ENCODE measurements at regions not wholly inside any gene's neighbourhood (a gene's known extent, or its start where the extent isn't known, plus 50 kb on each side); places are given as distances from the start of the nearest gene placed in this dataset.

- DNase-seq: no peak
- no peaks in the 10 kb centered on the region for H3K9me3 ChIP-seq
- TF ChIP-seq, protein P1, sequence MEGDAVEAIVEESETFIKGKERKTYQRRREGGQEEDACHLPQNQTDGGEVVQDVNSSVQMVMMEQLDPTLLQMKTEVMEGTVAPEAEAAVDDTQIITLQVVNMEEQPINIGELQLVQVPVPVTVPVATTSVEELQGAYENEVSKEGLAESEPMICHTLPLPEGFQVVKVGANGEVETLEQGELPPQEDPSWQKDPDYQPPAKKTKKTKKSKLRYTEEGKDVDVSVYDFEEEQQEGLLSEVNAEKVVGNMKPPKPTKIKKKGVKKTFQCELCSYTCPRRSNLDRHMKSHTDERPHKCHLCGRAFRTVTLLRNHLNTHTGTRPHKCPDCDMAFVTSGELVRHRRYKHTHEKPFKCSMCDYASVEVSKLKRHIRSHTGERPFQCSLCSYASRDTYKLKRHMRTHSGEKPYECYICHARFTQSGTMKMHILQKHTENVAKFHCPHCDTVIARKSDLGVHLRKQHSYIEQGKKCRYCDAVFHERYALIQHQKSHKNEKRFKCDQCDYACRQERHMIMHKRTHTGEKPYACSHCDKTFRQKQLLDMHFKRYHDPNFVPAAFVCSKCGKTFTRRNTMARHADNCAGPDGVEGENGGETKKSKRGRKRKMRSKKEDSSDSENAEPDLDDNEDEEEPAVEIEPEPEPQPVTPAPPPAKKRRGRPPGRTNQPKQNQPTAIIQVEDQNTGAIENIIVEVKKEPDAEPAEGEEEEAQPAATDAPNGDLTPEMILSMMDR (IDR thresholded peaks at IDR 0.05 in 4 of 5, conservative IDR thresholded peaks at IDR 0.05 in 1 of 5): no peak
- TF ChIP-seq POLR2A (IDR thresholded peaks at IDR 0.05): no peak
- intact Hi-C loops (cut with DNase I; ENCODE audit: low total_unique reads): no loop called here
- no peaks in the 10 kb centered on the region for H3K36me3 ChIP-seq
- peaks cover 6 to 9% of the 10 kb centered on the region in 2 donors for H3K4me1 ChIP-seq
- no peak for ATAC-seq
- H3K27ac ChIP-seq: no peak overlapping the region
- no peak overlapping the region for H3K4me3 ChIP-seq
- in situ Hi-C loops (cut with MboI; ENCODE audit: low sequenced_read_pairs in 4 of 4): no loop called here
- no peaks in the 10 kb centered on the region for H3K27me3 ChIP-seq
These were observed 95.0 kb downstream of the DUSP6 start for GRCh38 chr12:89257340-89257739.

- intact Hi-C loops (cut with DNase I; ENCODE audit: low total_unique reads): no loop called here
- no peak for TF ChIP-seq POLR2A (IDR thresholded peaks at IDR 0.05)
- TF ChIP-seq, protein P1 (IDR thresholded peaks at IDR 0.05 in 4 of 5, conservative IDR thresholded peaks at IDR 0.05 in 1 of 5): no peak
- H3K27ac ChIP-seq: no peak overlapping the region
- no peaks in the 10 kb centered on the region for H3K9me3 ChIP-seq
- in situ Hi-C loops (cut with MboI; ENCODE audit: low sequenced_read_pairs in 4 of 4): no loop called here
- no peak for DNase-seq
- H3K4me3 ChIP-seq: no peak overlapping the region
- H3K36me3 ChIP-seq: no peaks in the 10 kb centered on the region
- H3K4me1 ChIP-seq: no peaks in the 10 kb centered on the region
- no peak for ATAC-seq
- H3K27me3 ChIP-seq: no peaks in the 10 kb centered on the region
These were observed 96.2 kb downstream of the DUSP6 start for GRCh38 chr12:89256060-89256459.

- Histone ChIP-seq H3K4me3 (no peak overlapping the region), H3K9me3 (no peaks in the 10 kb centered on the region), H3K36me3 (no peaks in the 10 kb centered on the region), H3K4me1 (peaks cover 0 to 6% of the 10 kb centered on the region in 2 donors), H3K27me3 (no peaks in the 10 kb centered on the region), H3K27ac (no peak overlapping the region)
- DNase-seq (no peak), ATAC-seq (no peak)
- in situ Hi-C loops (cut with MboI; ENCODE audit: low sequenced_read_pairs in 4 of 4) (no loop called here), intact Hi-C loops (cut with DNase I; ENCODE audit: low total_unique reads) (no loop called here)
- TF ChIP-seq, protein P1 (IDR thresholded peaks at IDR 0.05 in 4 of 5, conservative IDR thresholded peaks at IDR 0.05 in 1 of 5): no peak
- TF ChIP-seq POLR2A (IDR thresholded peaks at IDR 0.05): no peak
These were observed 98.8 kb downstream of the DUSP6 start for GRCh38 chr12:89253488-89253887.

GRCh38 chr12:89252284-89252683, 100.0 kb downstream of the DUSP6 start:
- TF ChIP-seq POLR2A (IDR thresholded peaks at IDR 0.05): no peak
- TF ChIP-seq, protein P1 (IDR thresholded peaks at IDR 0.05 in 4 of 5, conservative IDR thresholded peaks at IDR 0.05 in 1 of 5): no peak
- H3K36me3 ChIP-seq: no peaks in the 10 kb centered on the region
- intact Hi-C loops (cut with DNase I; ENCODE audit: low total_unique reads): no loop called here
- no peak overlapping the region for H3K27ac ChIP-seq
- ATAC-seq: no peak
- no peaks in the 10 kb centered on the region for H3K9me3 ChIP-seq
- DNase-seq: no peak
- in situ Hi-C loops (cut with MboI; ENCODE audit: low sequenced_read_pairs in 4 of 4): no loop called here
- no peak overlapping the region for H3K4me3 ChIP-seq
- peaks cover 0 to 6% of the 10 kb centered on the region in 2 donors for H3K4me1 ChIP-seq
- no peaks in the 10 kb centered on the region for H3K27me3 ChIP-seq
